Lung microvascular endothelial cell (primary cell): ENCODE measurements at regions not wholly inside any gene's neighbourhood (a gene's known extent, or its start where the extent isn't known, plus 50 kb on each side); places are given as distances from the start of the nearest gene placed in this dataset.

Experiments used
- DNase-seq, 2 donors: peaks; one replicate each; pipeline versions ENCODE4 v3.0.0 to v3.0.0-alpha.2; 2010; ENCODE audit warnings: low read depth in 2 of 2

DNA sequence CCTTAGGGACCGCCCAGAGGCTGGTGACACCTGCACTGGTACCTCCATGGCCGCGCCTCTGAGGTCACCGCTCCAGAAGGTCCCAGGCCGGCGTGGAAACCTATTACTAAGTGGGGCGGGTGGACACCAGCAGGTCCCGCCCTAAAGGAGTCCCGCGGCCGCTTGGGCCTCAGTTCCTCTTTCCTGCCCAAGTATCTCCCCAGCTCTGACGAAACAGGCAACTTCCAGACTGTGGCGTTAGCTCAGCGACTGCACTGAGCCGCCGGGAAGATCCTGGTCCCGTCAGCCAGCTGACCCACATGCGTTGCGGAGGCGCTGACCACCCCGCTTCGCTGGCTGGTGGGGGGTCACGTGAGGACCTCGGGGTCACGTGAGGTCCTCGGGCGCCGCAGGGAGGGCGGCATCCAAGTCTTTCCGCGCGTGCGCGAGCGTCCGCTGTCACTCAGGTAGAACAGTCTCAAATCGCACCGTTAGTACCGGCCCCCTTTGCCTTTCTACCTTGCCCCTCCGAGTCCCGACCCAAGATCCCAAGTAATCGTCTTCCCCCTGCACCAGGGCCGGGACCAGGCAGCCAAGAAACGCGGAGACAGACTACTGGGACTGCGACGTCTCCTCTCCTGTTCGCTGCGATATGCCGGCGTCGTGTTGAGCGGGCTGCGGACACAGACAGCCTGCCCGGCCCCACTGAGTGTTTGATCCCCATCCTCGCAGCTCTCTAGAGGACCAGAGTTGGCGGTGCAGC lies 53.7 kb upstream of the KDM4C start:
- peak; percentile 73 to 74 for DNase-seq

DNA sequence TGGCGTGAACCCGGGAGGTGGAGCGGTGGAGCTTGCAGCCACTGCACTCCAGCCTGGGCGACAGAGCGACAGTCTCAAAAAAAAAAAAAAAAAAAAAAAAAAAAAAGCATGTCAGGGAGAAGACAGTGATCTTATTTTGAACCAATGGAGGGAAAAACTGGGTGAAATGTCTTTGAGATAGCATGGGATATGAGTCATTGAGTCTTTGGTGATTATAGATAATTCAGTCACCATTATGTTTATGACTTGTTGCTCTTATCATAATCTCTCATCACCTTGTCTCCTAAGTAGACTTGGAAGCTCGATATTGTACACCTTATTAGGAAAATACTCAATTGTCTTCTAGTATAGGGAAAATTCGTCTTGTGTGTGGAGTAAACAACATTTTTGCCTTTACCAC lies 55.1 kb upstream of the KDM4C start:
- DNase-seq: no peak

DNA sequence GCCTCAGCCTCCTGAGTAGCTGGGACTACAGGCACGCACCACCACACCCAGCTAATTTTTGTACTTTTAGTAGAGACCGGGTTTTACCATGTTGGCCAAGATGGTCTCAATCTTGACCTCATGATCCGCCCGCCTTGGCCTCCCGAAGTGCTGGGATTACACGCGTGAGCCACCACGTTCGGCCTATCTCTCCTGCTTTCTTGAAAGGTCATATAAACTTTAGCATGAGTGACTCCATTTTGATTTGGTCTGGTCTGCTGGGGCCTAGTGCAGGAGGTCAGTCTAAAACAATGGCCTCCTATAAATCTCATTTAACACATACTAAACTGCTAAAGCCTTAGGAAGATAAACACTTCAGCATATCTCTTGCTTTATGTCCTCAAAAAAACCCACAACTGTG lies 50.6 kb upstream of the GLDC start:
- DNase-seq: no peak

DNA sequence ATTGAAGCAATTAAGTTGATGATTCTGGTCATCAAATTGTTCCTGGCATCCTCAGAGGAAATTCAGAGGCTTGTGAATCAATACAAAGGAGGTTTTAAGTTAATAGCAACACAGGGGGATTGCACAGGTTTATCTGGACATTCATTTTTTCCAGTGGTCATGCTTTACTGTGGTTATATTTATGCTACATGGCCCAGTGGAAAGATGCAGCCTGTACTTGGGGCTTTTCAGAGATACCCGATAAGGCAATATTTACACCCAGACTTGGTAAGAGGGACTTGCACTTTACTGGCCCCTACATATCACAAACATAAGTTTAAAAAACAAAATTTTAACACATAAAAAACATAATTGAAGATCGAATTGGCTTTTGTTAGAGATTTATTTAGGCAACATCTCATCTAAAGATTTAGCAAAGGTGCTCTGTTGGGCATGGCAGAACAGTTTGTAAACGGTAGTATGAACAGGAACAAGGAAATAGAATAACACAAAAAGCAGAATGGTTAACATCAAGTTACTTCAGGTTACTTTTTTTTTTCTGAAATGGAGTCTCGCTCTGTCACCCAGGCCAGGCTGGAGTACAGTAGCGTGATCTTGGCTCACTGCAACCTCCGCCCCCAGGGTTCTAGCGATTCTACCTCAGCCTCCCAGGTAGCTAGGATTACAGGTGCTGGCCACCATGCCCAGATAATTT lies 49.7 kb upstream of the GLDC start:
- DNase-seq: no peak
